NCI-H226 (cell line): ENCODE measurements at regions not wholly inside any gene's neighbourhood (a gene's known extent, or its start where the extent isn't known, plus 50 kb on each side); places are given as distances from the start of the nearest gene placed in this dataset.
"Not testable (repeated sequence)": the region's sequence is repeated elsewhere in the genome, so short reads cannot be mapped to it uniquely, and the experiment has no call there.

Experiments used
- DNase-seq: peaks from one replicate; pipeline ENCODE4 v3.0.0-alpha.2; 2015

DNA sequence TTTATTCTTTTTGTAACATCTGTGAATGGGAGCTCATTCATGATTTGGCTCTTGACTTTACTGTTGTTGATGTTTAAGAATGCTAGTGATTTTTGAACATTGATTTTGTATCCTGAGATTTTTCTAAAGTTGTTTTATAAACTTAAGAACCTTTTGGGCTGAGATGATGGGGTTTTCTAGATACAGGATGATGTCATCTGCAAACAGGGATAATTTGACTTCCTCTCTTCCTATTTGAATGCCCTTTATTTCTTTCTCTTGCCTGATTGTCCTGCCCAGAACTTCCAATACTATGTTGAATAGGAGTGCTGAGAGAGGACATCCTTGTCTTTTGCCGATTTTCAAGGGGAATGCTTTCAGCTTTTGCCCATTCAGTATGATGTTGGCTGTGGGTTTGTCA lies 445.1 kb upstream of the CFAP20DC start:
- not testable (repeated sequence) for DNase-seq

DNA sequence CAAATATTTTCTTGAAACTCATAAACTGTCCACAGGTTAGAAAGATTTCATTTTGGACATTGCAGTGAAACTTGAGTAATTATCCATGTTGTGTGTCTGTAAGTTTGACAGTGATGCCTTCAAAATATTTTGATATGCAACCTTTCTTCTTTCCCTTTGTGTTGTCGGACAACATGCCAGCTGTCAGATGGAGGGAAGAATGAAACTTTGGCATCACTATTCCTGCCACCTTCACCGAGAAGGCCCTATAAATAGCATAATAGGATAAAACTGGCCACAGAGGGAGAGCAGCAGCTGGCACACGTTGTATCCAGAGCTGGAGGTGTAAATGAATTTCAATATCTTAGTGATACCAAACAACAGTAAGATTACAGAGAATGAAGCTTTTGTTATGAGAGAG lies 436.7 kb upstream of the CFAP20DC start:
- no peak for DNase-seq

DNA sequence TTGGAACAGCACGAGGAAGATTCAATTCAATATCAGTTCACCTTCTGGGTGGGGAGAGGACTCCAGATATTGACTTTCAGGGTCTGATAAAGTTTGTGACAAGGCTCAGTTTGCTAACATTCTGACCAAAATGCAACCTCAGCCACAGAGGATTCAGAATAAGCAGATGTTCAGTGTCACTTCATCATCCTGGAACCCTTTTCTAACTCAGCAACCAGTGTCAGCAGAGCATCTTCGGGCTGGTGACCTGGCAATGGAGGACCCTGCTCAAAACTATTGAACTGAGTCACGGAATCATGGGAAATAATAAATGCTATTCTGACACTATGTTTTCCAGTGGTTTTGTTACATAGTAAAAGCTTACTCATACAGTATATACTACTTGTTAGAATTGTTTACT lies 433.4 kb upstream of the CFAP20DC start:
- no peak for DNase-seq

DNA sequence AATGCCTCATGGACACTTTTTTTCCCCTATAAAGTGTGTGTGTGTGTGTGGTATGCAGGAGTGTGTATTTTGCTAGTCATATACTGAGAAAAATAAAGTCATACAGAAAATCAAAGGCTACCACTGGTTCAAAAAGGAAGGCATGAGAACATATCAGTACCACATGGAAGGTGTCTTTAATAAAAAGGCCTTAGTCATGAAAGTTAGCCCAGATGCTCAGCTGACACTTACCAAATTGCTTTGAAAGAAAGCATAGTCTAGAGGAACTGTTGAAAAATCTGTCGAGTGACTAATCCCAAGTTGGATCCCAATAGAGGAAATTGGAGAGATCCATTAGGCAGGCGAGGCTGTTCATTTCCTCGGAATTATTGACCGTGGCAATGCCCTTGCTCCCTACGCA lies 432.9 kb upstream of the CFAP20DC start:
- no peak for DNase-seq

DNA sequence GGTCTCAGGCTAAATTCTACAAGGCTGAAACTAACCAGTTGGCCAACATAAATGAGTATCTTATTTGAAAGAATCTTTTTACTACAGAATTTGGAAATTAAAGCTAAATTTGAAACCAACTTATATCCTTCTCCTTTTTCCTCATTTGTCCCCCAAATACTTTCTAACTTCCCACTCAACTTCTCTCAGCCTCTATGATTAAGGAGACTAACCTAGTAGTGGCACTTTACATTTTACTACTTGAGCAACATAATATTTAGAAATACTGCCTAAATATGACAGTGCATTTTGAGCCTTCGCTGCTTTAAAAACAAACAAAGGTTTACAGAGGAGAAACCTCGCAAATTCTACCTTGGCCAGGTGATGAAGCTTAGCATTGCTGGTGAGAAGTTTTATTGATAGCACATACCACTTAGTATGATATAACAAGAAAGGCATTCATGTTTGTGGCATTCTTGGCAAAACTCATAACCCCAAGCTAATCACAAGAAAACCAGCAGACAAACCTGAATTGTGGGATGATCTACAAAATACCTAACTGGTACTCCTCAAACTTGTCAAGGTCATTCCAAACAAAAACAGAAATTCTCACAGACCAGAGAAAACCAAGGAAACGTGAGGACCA lies 432.1 kb upstream of the CFAP20DC start:
- DNase-seq, result peak; percentile 58

DNA sequence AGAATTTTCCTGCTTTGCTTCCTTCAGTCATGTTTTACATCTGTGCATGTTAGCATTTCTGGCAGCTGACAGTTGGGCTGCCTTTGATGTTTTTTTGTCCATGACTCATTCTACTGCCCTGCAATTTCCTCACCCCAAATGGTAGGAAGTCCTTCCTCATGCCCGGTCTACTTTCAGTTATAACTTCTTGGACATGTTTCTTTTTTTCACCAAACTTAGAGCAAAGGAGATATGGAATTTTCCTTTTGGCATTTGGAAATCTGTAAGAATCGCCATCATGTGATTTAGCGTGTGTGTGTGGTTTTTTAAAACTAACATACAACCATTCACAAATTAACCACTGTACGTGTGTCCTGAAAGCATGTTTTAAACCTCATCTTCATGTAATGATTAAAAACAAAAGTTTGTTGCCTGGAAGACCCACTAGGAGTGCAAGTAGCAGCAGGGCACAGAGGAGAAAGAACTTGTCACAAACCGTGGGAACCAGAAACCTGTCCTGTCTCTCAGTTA lies 430.7 kb upstream of the CFAP20DC start:
- peak; percentile 69 for DNase-seq

DNA sequence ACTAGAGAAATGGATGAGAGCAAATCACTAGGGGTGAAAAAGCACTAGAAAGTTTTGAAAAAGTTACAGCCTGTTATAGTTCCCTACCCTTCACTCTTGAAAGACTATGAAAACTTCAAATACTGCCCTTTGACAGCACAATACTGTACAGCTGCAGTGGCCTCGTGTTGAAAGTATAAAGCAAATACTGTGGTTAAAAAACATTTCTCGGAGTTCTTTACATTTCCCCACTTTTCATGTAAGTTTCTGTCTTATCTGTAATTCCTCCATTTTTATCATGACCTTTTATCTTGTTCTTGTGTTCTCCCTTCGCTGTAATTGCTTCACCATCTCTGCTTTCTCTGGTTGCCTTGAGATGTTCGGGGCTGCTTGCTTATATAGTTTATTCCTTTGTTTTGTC lies 423.8 kb upstream of the CFAP20DC start:
- no peak for DNase-seq

DNA sequence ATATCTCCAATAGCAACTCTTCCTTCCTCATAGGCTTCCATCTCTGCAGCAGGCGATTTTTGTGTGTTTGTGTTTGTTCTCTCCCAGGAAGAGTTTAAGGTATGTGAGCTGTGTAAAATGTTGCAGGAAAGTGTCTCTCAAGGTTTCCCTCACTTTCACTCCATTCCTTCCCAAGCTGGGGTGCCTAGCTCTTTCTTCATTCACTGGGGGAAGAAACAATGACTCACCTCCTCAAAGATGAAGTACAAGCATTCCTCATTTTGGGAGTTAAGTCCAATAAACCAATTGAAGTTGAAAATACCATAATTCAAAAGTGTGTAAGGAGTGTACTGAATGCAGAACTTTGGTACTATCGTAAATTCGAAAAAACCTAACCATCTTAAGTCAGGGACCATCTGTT lies 422.7 kb upstream of the CFAP20DC start:
- DNase-seq, result no peak

DNA sequence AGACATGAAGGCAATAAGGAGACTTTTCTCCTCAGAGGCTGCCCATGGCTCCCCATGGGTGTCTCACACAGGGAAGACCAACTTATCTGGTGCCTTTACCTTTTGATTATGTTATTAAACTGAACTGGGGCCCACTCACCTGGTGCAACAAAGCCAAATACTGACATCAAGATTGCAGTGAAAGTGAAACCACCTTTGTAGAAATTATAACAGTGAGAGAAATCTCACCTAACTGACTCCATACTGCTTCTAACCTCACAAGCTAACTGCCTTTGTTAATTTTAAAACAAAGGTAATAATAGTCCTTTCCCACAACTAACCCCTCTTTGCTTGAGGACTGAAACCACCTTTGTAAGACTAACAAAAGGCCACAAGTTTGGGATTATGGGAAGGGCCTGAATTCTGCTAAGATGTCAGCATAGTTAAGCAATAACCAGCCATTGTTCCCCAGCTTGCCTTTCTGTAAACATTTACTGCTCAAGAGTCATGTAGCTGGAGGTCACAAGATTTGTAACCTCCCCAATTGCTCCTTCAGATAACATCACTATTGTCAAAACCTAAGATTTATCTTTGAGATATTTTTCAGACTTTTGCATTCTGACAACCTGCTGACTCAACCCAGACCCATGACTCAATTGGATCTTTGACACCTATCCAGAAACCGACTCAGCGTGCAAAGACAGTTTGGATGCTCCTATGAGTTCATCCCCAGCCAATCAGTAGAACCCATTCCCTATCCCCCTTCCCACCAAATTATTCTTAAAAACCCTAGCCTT lies 420.3 kb upstream of the CFAP20DC start:
- no peak for DNase-seq

DNA sequence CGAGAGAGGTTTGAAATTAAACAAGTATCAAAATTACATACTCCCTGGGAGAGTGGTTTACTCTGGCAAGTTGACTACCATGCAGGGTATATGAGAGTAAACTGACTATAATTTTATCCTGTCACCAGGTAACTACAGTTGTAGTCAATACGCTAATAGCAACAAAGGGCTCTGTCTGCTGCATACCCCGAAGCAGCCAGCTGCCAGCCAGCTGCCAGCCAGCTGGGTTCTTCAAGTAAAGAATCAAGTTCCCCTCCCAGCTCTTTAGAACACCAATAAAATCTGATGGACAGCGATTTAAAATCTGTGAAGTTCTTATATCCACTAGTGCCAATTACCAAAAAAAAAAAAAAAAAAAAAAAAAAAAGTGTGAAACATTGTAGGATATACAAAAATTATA lies 417.7 kb upstream of the CFAP20DC start:
- no peak for DNase-seq

DNA sequence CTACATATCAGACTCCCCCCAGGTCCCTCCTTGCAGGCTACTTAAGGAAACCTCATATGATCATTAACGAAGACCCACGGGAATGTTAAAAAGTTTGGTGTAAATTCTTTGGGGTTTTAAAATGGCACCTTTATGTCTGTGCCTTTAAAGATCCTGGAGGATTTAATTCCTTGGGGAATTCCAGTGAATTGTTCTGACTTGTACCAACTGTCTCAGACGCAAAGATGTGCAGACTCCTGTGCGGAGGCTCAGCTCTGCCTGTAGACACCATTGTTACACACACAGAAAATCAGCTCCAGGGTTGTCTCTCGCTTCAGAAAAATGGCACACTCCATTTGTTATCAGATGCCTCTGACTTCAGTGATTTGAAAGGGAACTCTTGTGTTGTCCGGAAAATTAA lies 414.4 kb upstream of the CFAP20DC start:
- no peak for DNase-seq

DNA sequence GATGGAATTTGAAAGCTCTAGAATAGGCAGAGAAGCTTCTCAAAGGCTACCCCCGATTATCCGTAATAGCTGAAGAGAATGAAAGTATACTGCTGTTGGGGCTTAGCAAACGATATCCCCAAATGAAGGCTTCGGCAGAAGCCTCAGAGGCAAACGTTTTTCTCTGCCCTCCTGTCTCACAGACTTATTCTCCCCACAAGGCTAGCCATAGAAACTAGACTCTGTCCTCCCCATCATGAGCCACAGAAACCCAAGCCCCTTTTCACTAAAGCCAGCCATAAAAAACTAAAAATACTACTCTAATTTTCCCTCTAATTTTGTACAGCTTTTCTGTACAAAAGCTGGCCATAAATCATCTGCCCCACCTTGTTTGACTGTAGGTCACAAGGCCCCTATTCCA lies 413.4 kb upstream of the CFAP20DC start:
- no peak for DNase-seq

DNA sequence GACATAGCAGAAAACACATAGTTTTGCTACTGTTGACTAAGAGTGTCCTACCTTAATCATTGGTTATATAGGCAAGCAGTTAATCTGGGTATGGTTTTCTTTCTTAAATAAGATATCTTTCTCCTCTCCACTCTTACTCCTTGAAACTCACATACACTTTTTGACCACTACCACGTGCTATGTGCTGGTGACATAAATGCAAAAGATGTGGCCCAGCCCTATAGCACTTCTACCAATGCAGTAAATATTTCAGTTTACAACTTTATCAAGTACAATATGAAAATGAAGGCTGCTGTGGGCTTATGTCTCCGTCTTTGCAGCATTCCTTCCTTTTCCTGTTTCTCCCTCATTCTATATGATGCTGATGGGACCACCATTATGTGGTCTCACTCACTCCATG lies 410.2 kb upstream of the CFAP20DC start:
- DNase-seq, result no peak

DNA sequence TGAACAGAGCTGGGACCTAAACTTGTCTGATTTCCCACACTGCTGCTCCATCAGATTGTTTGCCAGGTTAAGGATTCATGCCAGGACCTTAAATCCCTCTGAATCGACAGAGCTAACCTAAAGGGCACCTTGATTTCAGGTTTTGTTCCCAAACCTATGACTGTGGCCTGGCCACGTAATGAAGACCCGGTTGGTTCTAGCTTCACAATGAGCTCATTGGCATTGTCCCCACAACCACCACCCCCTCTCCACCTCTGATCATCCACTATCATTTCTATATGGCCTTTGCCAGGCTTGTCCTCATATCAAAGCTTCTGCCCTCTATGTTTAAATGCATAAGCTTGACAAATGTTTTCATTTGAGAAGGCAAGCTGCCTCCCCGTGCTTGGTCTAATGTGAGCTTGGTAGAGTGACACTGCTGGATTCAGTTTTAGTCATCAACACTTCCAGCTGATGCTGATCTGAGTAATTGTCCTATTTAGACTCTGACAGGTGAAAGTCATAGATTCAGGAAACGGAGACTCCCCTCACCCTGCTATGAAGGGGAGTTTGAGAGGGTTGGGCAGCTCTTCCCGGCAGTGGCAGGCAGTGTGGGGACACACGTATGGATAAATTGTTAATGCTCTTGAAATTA lies 407.1 kb upstream of the CFAP20DC start:
- no peak for DNase-seq

DNA sequence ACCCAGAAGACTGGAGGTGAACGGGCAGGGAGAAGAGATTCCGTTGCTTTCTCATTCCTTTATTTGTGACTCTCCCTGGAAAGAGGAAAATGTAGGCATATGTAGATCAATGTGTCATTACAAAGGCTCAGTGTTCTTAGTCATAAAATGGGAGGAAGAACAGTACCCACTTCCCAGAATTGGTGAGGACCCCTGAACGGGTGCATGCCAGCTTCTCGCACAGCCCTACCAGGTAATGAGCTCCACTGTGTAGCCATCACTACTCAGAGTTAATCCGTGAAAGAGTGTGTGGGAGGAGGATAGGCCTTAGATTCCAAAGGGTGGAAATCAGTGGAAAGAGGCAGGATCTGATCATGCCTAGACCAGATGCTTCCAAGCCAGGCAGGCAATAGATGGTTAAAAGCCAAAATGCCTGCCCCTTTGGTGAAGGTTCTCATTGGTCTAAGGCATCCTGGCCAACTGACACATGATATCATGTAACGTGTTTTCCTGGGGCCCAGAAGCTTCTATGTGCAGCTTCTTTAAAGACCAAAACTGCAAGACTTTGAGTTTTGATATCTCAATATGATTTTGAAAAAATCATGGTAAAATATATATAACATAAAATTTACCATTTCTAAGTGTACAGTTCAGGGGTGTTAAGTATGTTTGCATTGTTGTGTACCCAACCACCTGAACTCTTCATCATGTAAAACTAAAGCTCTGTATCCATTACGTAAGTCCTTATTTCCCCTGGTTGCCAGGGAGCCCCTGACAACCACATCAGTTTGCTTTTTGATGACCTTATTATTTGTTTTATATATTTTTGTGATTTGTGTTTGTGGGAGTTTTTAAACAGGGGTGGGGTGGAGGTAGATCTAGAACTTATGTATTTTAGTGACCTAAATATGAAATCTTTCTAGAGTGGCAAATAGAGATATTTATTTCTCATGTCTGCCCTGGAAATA lies 402.2 kb upstream of the CFAP20DC start:
- DNase-seq, result no peak

DNA sequence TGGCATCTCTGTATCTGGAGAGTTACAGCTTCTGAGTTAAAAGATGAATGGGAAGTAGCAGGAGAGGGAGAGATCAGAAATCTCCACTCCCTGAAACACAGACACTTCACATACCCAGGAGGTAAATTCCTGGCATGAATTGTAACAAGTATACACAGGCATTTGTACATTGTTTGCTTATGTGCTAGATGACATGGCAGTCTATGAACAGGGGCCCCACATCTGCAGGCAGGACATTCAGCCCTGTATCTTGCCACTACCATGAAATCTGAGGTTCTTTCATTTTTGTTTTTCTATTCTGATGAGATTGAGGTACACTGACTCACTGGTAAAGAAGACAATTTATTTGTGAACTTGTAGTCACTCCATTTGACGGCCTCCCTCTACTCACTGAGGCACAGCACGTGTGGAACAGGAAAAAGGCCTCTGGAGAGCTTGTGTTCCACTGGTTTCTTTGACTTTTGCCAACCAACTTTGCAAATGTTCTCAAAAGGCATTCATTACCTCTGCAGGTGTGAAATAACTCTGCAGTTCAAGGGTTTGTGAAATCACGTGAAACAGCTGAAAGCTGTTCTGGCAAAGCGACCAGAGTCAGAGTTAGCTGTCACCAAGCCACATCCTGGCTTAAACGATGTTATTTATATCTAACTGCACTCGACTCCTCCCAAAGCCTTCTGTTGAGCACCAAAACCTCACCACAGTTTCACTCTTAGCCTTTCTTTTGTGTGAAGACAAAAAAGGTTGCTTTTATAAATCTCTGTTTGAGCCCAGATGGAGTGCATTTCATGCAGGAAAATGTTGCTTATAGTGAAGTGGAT lies 401.3 kb upstream of the CFAP20DC start:
- no peak for DNase-seq

DNA sequence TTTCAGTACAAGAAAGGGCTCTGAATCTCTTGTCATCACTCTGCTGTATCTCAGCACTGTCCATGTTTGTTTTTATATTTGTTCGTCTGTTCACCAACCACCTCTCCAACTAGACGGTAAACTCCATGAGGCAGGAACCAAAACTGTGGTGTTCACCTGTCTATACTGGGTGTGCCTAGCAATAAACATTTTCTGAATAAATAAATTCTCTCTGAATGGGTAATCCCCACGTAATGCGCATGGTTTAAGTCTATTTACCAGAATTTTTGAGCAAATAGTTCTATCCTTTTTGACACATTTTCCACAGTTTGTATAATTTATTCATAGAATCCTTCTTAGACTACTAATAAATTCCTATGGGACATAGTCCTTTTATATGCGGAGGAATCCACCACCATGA lies 400.6 kb upstream of the CFAP20DC start:
- no peak for DNase-seq

DNA sequence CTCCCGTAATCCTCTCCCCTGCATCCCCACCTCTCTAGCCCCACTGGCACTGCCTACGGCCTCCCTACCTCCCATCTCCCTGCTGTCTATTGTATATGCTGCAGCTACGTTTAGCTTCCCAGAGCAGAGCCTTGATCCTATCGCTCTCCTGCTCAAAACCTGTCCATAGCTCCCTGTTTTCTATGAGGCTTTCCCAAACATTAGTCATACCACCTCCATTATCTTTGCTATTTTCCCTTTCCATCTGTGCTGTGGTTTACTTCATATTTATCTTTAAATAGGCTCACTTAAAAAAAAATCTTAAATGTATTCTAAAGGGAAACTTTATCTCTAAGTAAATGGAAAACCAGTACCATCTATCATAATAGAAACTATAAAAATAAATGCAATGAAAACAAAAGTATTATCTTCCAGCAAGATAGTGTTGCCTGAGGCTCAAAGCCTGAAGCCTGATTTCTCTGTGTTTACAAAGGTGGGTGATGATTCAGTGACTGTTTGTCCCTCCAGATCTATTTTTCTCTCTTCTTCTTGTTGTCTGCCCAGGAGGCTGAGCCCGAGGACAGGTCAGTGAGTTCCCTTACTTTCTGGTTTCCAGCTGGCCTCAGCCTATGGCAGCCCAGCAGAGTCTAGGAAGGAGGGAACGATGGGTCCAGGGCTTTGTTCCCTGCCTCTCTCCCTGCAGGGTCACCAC lies 397.1 kb upstream of the CFAP20DC start:
- no peak for DNase-seq

DNA sequence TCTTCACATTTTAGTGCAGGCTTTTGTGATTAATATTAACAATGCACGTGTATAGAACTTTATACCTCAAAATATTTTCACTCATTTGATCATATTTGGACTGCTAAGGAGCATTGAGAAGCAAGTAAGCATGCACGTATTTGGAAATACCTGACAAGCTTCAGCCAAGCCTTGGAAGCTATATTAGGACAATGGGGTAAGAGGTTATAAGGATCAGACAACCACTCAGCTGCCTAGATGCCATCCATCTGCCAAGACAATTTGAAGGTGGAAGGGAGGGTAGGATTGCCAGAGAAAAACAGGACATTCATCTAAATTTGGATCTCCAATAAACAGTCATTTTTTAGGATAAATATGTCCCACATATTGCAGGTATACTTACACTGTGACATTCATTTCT lies 394.9 kb upstream of the CFAP20DC start:
- no peak for DNase-seq

DNA sequence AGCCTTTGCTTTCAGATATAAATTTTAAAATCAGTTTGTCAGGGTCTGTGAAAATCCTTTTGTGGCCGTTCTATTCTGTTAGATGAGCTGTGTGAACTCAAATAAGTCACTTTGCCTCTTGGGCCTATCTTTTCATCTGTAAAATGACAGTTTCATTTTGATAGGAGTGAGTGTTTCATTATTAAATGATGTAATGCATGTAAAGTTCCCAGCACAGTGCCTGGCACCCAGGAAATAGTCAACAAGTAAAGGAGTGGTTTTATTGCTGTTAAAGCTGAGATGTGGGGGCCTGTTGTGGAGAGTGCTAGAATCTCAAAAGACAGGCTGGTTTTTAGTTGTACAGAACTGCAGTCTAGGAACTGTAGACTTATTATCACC lies 394.5 kb upstream of the CFAP20DC start:
- DNase-seq, result no peak

DNA sequence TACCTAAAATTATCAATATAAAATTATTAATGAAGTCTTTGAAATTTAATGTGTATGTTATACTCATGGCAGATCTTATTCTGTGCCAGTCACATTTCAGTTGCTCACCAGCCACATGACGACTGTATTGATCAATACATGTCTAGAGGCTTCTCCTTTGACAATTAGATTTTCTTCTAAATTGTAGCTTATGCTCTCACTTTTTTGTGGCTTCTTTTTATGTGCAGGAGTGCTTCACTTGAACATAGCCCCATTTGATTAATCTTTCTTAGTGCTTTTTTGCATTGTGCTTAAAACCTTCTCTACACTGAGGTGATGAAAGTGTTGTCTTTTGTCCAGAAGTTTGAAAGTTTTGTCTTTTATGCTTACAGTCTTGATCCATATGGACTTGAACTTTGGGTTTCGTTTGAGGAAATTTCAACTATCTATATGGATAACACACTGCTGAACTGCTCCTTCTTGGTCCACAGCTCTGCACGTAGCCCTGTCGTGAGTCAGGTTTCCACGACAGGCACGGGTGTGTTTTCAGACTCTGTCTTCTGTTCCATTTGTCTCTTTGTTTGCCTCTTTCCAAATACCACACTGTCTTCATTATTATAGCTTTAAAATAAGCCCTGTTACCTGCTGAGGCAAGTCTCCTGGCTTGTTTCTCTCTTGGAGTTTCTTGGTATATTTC lies 393.9 kb upstream of the CFAP20DC start:
- no peak for DNase-seq
